HL-60 (cell line): ENCODE measurements at regions not wholly inside any gene's neighbourhood (a gene's known extent, or its start where the extent isn't known, plus 50 kb on each side); places are given as distances from the start of the nearest gene placed in this dataset.

ENCODE experiments used
- GABPA ChIP-seq: IDR thresholded peaks from 2 replicates; pipeline ENCODE4 v1.6.1; 2012; ENCODE audit warnings: low read depth
- TF ChIP-seq, protein P1 (sequence below): IDR thresholded peaks from one replicate; pipeline ENCODE4 v1.5.1; 2011; ENCODE audit warnings: low read length, control low read depth, inconsistent platforms; ENCODE audit not compliant: insufficient read depth
- TF ChIP-seq, protein P2 (sequence below): IDR thresholded peaks from 2 replicates; pipeline ENCODE4 v1.6.1; 2012; ENCODE audit warnings: low read depth; ENCODE audit not compliant: insufficient replicate concordance

DNA sequence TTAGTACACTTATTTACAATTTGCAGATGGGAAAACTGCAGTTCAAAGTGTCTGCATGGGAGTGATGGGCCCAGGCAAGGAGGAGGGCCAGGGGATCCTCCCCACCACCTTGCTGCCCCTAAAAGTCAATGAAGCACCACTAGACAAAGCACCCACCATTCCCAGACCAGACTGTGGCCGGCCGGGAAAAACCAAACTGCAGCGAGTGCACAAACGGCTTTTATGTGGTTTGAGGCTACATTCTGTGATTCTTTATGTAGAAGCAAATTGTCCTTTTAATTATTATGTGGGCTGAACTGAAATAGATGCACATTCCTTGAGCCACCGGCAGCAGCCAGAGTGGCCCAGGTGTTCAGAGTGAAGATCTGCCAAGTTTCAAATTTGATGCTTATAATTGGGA lies 585.3 kb upstream of the KLF4 start:
- TF ChIP-seq, protein P1, sequence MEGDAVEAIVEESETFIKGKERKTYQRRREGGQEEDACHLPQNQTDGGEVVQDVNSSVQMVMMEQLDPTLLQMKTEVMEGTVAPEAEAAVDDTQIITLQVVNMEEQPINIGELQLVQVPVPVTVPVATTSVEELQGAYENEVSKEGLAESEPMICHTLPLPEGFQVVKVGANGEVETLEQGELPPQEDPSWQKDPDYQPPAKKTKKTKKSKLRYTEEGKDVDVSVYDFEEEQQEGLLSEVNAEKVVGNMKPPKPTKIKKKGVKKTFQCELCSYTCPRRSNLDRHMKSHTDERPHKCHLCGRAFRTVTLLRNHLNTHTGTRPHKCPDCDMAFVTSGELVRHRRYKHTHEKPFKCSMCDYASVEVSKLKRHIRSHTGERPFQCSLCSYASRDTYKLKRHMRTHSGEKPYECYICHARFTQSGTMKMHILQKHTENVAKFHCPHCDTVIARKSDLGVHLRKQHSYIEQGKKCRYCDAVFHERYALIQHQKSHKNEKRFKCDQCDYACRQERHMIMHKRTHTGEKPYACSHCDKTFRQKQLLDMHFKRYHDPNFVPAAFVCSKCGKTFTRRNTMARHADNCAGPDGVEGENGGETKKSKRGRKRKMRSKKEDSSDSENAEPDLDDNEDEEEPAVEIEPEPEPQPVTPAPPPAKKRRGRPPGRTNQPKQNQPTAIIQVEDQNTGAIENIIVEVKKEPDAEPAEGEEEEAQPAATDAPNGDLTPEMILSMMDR: no peak
- TF ChIP-seq GABPA: no peak
- TF ChIP-seq, protein P2, sequence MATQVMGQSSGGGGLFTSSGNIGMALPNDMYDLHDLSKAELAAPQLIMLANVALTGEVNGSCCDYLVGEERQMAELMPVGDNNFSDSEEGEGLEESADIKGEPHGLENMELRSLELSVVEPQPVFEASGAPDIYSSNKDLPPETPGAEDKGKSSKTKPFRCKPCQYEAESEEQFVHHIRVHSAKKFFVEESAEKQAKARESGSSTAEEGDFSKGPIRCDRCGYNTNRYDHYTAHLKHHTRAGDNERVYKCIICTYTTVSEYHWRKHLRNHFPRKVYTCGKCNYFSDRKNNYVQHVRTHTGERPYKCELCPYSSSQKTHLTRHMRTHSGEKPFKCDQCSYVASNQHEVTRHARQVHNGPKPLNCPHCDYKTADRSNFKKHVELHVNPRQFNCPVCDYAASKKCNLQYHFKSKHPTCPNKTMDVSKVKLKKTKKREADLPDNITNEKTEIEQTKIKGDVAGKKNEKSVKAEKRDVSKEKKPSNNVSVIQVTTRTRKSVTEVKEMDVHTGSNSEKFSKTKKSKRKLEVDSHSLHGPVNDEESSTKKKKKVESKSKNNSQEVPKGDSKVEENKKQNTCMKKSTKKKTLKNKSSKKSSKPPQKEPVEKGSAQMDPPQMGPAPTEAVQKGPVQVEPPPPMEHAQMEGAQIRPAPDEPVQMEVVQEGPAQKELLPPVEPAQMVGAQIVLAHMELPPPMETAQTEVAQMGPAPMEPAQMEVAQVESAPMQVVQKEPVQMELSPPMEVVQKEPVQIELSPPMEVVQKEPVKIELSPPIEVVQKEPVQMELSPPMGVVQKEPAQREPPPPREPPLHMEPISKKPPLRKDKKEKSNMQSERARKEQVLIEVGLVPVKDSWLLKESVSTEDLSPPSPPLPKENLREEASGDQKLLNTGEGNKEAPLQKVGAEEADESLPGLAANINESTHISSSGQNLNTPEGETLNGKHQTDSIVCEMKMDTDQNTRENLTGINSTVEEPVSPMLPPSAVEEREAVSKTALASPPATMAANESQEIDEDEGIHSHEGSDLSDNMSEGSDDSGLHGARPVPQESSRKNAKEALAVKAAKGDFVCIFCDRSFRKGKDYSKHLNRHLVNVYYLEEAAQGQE: no peak
